ENCODE measurements at regions not wholly inside any gene's neighbourhood (a gene's known extent, or its start where the extent isn't known, plus 50 kb on each side); places are given as distances from the start of the nearest gene placed in this dataset.
"Not testable (repeated sequence)": the region's sequence is repeated elsewhere in the genome, so short reads cannot be mapped to it uniquely, and the experiment has no call there.

GRCh38 chr15:20276312-20277114 lies 265.1 kb downstream of the GOLGA6L6 start:
- H3K4me3 ChIP-seq; intact Hi-C loops (cut with DNase I; ENCODE audit: low total_unique reads); H3K27me3 ChIP-seq; H3K4me1 ChIP-seq; H3K27ac ChIP-seq; H3K36me3 ChIP-seq; DNase-seq: not testable (repeated sequence)
- peaks cover 0 to 41% (median 13%) of the 10 kb centered on the region in 3 donors for H3K9me3 ChIP-seq

- DNase-seq = not testable (repeated sequence)
- H3K9me3 ChIP-seq = peaks cover 0 to 34% (median 10%) of the 10 kb centered on the region in 3 donors
These were observed 266.1 kb downstream of the GOLGA6L6 start for GRCh38 chr15:20275373-20275967.

GRCh38 chr15:20272422-20273184 lies 269.0 kb downstream of the GOLGA6L6 start:
- Histone ChIP-seq H3K9me3 (peaks cover 0 to 23% (median 0%) of the 10 kb centered on the region in 3 donors), H3K27me3 (no peaks in the 10 kb centered on the region), H3K27ac (no peak overlapping the region), H3K36me3 (no peaks in the 10 kb centered on the region), H3K4me1 (no peaks in the 10 kb centered on the region), H3K4me3 (no peak overlapping the region)
- intact Hi-C loops (cut with DNase I; ENCODE audit: low total_unique reads) = no loop called here
- TF ChIP-seq CTCF (IDR thresholded peaks at IDR 0.05) = no peak
- no peak for DNase-seq

More at GRCh38 chr15:20275373-20275967, 266.1 kb downstream of the GOLGA6L6 start:
- intact Hi-C loops (cut with DNase I; ENCODE audit: low total_unique reads); H3K4me3 ChIP-seq; H3K27ac ChIP-seq; H3K36me3 ChIP-seq; H3K4me1 ChIP-seq; H3K27me3 ChIP-seq: not testable (repeated sequence)

GRCh38 chr15:20271647-20272046 lies 270.0 kb downstream of the GOLGA6L6 start:
- TF ChIP-seq CTCF (IDR thresholded peaks at IDR 0.05) = no peak
- DNase-seq = no peak
- H3K4me3 ChIP-seq = no peak overlapping the region
- no peaks in the 10 kb centered on the region for H3K4me1 ChIP-seq
- no peaks in the 10 kb centered on the region for H3K36me3 ChIP-seq
- no peaks in the 10 kb centered on the region for H3K27me3 ChIP-seq
- H3K27ac ChIP-seq = no peak overlapping the region
- intact Hi-C loops (cut with DNase I; ENCODE audit: low total_unique reads) = no loop called here
- peaks cover 0 to 18% (median 0%) of the 10 kb centered on the region in 3 donors for H3K9me3 ChIP-seq

- peaks cover 0 to 13% (median 0%) of the 10 kb centered on the region in 3 donors for H3K9me3 ChIP-seq
- intact Hi-C loops (cut with DNase I; ENCODE audit: low total_unique reads); H3K36me3 ChIP-seq; H3K4me3 ChIP-seq; H3K4me1 ChIP-seq; H3K27ac ChIP-seq; DNase-seq; H3K27me3 ChIP-seq: not testable (repeated sequence)
These were observed 271.6 kb downstream of the GOLGA6L6 start for GRCh38 chr15:20269956-20270355.

GRCh38 chr15:20267996-20268395 lies 273.6 kb downstream of the GOLGA6L6 start:
- H3K4me3 ChIP-seq; intact Hi-C loops (cut with DNase I; ENCODE audit: low total_unique reads); H3K36me3 ChIP-seq; H3K4me1 ChIP-seq; DNase-seq; H3K27ac ChIP-seq; H3K27me3 ChIP-seq: not testable (repeated sequence)
- peaks cover 0 to 13% (median 0%) of the 10 kb centered on the region in 3 donors for H3K9me3 ChIP-seq

- H3K27ac ChIP-seq; H3K4me1 ChIP-seq; DNase-seq; H3K4me3 ChIP-seq; intact Hi-C loops (cut with DNase I; ENCODE audit: low total_unique reads); H3K36me3 ChIP-seq; H3K27me3 ChIP-seq: not testable (repeated sequence)
- peaks cover 0 to 11% (median 0%) of the 10 kb centered on the region in 3 donors for H3K9me3 ChIP-seq
These were observed 274.4 kb downstream of the GOLGA6L6 start for GRCh38 chr15:20267051-20267730.

GRCh38 chr15:20265710-20266109 lies 275.9 kb downstream of the GOLGA6L6 start:
- DNase-seq; H3K27ac ChIP-seq; H3K4me1 ChIP-seq; H3K4me3 ChIP-seq; intact Hi-C loops (cut with DNase I; ENCODE audit: low total_unique reads); H3K27me3 ChIP-seq; H3K9me3 ChIP-seq; H3K36me3 ChIP-seq: not testable (repeated sequence)

GRCh38 chr15:20261321-20262280 lies 280.0 kb downstream of the GOLGA6L6 start:
- H3K4me1 ChIP-seq; H3K36me3 ChIP-seq; H3K27me3 ChIP-seq; H3K4me3 ChIP-seq; H3K27ac ChIP-seq; intact Hi-C loops (cut with DNase I; ENCODE audit: low total_unique reads); H3K9me3 ChIP-seq; DNase-seq: not testable (repeated sequence)

GRCh38 chr15:20260650-20261049 lies 280.9 kb downstream of the GOLGA6L6 start:
- H3K4me3 ChIP-seq; H3K27me3 ChIP-seq; H3K36me3 ChIP-seq; H3K9me3 ChIP-seq; DNase-seq; intact Hi-C loops (cut with DNase I; ENCODE audit: low total_unique reads); H3K27ac ChIP-seq; H3K4me1 ChIP-seq: not testable (repeated sequence)

All from tibial artery (tissue), 4 donors.